DND-41 (cell line): ENCODE measurements at regions not wholly inside any gene's neighbourhood (a gene's known extent, or its start where the extent isn't known, plus 50 kb on each side); places are given as distances from the start of the nearest gene placed in this dataset.

Experiments used
- EZH2 ChIP-seq: IDR thresholded peaks from 3 replicates; pipeline ENCODE4 v1.6.1; 2012; ENCODE audit warnings: borderline replicate concordance, low read depth, mild to moderate bottlenecking, moderate library complexity, low read length, inconsistent platforms; ENCODE audit not compliant: severe bottlenecking
- TF ChIP-seq, protein P1 (sequence below): IDR thresholded peaks from 2 replicates; pipeline ENCODE4 v1.5.1; 2012; ENCODE audit warnings: borderline replicate concordance, low read length, moderate library complexity, mild to moderate bottlenecking; ENCODE audit not compliant: poor library complexity, severe bottlenecking; ENCODE audit errors: extremely low read depth

DNA sequence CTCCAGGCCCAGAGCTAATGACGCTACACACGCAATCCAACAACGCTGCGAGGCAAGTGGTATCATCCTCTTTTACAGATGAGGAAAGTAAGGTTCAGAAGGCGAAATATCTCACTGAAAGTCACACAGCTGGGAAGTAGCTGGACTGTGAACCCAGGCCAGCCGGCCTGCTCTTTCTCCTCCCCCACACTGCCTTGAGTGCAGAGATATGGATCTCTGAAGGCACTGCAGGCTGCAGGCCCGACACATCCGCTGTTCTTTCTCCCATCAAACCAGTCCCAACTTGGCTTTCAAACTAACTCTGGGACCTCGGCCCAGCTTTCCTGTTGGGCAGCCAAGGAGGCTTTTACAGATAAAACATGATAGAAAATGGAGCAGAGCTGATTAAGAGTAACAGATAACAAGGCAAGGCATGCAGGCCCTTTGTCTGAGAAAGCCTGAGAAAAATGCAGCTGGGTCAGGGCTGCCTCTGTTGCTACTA lies 64.0 kb upstream of the PTPRJ start:
- TF ChIP-seq, protein P1, sequence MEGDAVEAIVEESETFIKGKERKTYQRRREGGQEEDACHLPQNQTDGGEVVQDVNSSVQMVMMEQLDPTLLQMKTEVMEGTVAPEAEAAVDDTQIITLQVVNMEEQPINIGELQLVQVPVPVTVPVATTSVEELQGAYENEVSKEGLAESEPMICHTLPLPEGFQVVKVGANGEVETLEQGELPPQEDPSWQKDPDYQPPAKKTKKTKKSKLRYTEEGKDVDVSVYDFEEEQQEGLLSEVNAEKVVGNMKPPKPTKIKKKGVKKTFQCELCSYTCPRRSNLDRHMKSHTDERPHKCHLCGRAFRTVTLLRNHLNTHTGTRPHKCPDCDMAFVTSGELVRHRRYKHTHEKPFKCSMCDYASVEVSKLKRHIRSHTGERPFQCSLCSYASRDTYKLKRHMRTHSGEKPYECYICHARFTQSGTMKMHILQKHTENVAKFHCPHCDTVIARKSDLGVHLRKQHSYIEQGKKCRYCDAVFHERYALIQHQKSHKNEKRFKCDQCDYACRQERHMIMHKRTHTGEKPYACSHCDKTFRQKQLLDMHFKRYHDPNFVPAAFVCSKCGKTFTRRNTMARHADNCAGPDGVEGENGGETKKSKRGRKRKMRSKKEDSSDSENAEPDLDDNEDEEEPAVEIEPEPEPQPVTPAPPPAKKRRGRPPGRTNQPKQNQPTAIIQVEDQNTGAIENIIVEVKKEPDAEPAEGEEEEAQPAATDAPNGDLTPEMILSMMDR: no peak
- TF ChIP-seq EZH2: no peak
